ENCODE measurements at regions not wholly inside any gene's neighbourhood (a gene's known extent, or its start where the extent isn't known, plus 50 kb on each side); places are given as distances from the start of the nearest gene placed in this dataset.

GRCh38 chr12:84807249-84807648, 105.3 kb downstream of the SLC6A15 start:
- no peak overlapping the region for H3K9ac ChIP-seq (ENCODE audit: low read length)
- no peaks in the 10 kb centered on the region for H3K4me1 ChIP-seq (ENCODE audit: low read length)
- no peak overlapping the region for H3K4me3 ChIP-seq (ENCODE audit: low read length)
- H3K27me3 ChIP-seq (ENCODE audit: low read depth, low read length): no peaks in the 10 kb centered on the region
- no peak overlapping the region for H3K27ac ChIP-seq (ENCODE audit: low read length)
- no peak overlapping the region for H2AFZ ChIP-seq (ENCODE audit: low read depth, low read length)
- TF ChIP-seq CTCF (IDR thresholded peaks at IDR 0.05; ENCODE audit: low read depth, low read length) (no peak), EZH2phosphoT487 (IDR thresholded peaks at IDR 0.05; ENCODE audit: low read depth) (no peak)
- no peaks in the 10 kb centered on the region for H3K9me3 ChIP-seq (ENCODE audit: insufficient read depth, low read length)
- H3K4me2 ChIP-seq (ENCODE audit: low read length): no peak overlapping the region
- no peaks in the 10 kb centered on the region for H3K79me2 ChIP-seq (ENCODE audit: low read length)
- no peaks in the 10 kb centered on the region for H3K36me3 ChIP-seq (replicated peaks; ENCODE audit: low read depth, low read length)
- no peaks in the 10 kb centered on the region for H4K20me1 ChIP-seq (ENCODE audit: insufficient read depth, low read length)

GRCh38 chr12:84805474-84805858, 107.1 kb downstream of the SLC6A15 start:
- H3K27me3 ChIP-seq (ENCODE audit: low read depth, low read length): no peaks in the 10 kb centered on the region

GRCh38 chr12:84804691-84805473, 107.7 kb downstream of the SLC6A15 start:
- Histone ChIP-seq H3K9ac (ENCODE audit: low read length) (no peak overlapping the region), H3K9me3 (ENCODE audit: insufficient read depth, low read length) (no peaks in the 10 kb centered on the region), H3K4me1 (ENCODE audit: low read length) (no peaks in the 10 kb centered on the region), H4K20me1 (ENCODE audit: insufficient read depth, low read length) (no peaks in the 10 kb centered on the region), H3K4me2 (ENCODE audit: low read length) (no peak overlapping the region), H3K4me3 (ENCODE audit: low read length) (no peak overlapping the region), H3K27ac (ENCODE audit: low read length) (no peak overlapping the region), H3K27me3 (ENCODE audit: low read depth, low read length) (no peaks in the 10 kb centered on the region), H2AFZ (ENCODE audit: low read depth, low read length) (no peak overlapping the region), H3K36me3 (replicated peaks; ENCODE audit: low read depth, low read length) (no peaks in the 10 kb centered on the region), H3K79me2 (ENCODE audit: low read length) (no peaks in the 10 kb centered on the region)
- TF ChIP-seq CTCF (IDR thresholded peaks at IDR 0.05; ENCODE audit: low read depth, low read length): no peak
- TF ChIP-seq EZH2phosphoT487 (IDR thresholded peaks at IDR 0.05; ENCODE audit: low read depth): no peak

More at GRCh38 chr12:84805474-84805858, 107.1 kb downstream of the SLC6A15 start:
- Histone ChIP-seq H3K4me2 (ENCODE audit: low read length) (no peak overlapping the region), H3K36me3 (replicated peaks; ENCODE audit: low read depth, low read length) (no peaks in the 10 kb centered on the region), H3K9me3 (ENCODE audit: insufficient read depth, low read length) (no peaks in the 10 kb centered on the region), H3K4me1 (ENCODE audit: low read length) (no peaks in the 10 kb centered on the region), H3K9ac (ENCODE audit: low read length) (no peak overlapping the region), H3K4me3 (ENCODE audit: low read length) (no peak overlapping the region), H2AFZ (ENCODE audit: low read depth, low read length) (no peak overlapping the region), H3K27ac (ENCODE audit: low read length) (no peak overlapping the region), H3K79me2 (ENCODE audit: low read length) (no peaks in the 10 kb centered on the region), H4K20me1 (ENCODE audit: insufficient read depth, low read length) (no peaks in the 10 kb centered on the region)
- TF ChIP-seq CTCF (IDR thresholded peaks at IDR 0.05; ENCODE audit: low read depth, low read length) (no peak), EZH2phosphoT487 (IDR thresholded peaks at IDR 0.05; ENCODE audit: low read depth) (no peak)

- H3K79me2 ChIP-seq (ENCODE audit: low read length): no peaks in the 10 kb centered on the region
- H3K4me2 ChIP-seq (ENCODE audit: low read length): no peak overlapping the region
- no peaks in the 10 kb centered on the region for H4K20me1 ChIP-seq (ENCODE audit: insufficient read depth, low read length)
- H3K9ac ChIP-seq (ENCODE audit: low read length): no peak overlapping the region
- TF ChIP-seq CTCF (IDR thresholded peaks at IDR 0.05; ENCODE audit: low read depth, low read length): no peak
- no peak for TF ChIP-seq EZH2phosphoT487 (IDR thresholded peaks at IDR 0.05; ENCODE audit: low read depth)
- 0 out of 2 replicates have a peak overlapping the region, but pooled peaks have one; percentile 41 for H2AFZ ChIP-seq (ENCODE audit: low read depth, low read length)
- no peaks in the 10 kb centered on the region for H3K27me3 ChIP-seq (ENCODE audit: low read depth, low read length)
- H3K4me1 ChIP-seq (ENCODE audit: low read length): no peaks in the 10 kb centered on the region
- H3K36me3 ChIP-seq (replicated peaks; ENCODE audit: low read depth, low read length): no peaks in the 10 kb centered on the region
- H3K4me3 ChIP-seq (ENCODE audit: low read length): no peak overlapping the region
- no peak overlapping the region for H3K27ac ChIP-seq (ENCODE audit: low read length)
- H3K9me3 ChIP-seq (ENCODE audit: insufficient read depth, low read length): no peaks in the 10 kb centered on the region
These were observed 108.9 kb downstream of the SLC6A15 start for GRCh38 chr12:84803661-84804060.
